HepG2 (cell line): ENCODE measurements at regions not wholly inside any gene's neighbourhood (a gene's known extent, or its start where the extent isn't known, plus 50 kb on each side); places are given as distances from the start of the nearest gene placed in this dataset.

Source experiments
- ATAC-seq: fragments of 200-7000 bp; cut with Tn5 transposase; 3 replicates; pipeline ENCODE4 v1.9.1; 2020; ENCODE audit warnings: mild to moderate bottlenecking, moderate library complexity
- BruUV-seq: library from RNA; stranded (reverse); fragments of 400-500 nt; replicated peaks from 2 replicates; lab custom pipeline; 2021; lab: Mats Ljungman, UMichigan
- CTCF ChIA-PET: fragments of 300-600 bp; formaldehyde crosslinking; extraction: SDS; loops from one replicate; lab custom pipeline; 2021; ENCODE audit warnings: low total read pairs, inconsistent platforms, low intra/inter-chr PET ratio; lab: Yijun Ruan, JAX
- POLR2A ChIA-PET: fragments of 350-600 bp; sonication (Branson Sonifier 250); formaldehyde crosslinking; loops from one replicate; lab custom pipeline; 2020; ENCODE audit warnings: antibody characterized with exemption, inconsistent platforms; lab: Yijun Ruan, JAX
- DNase-seq: peaks from one replicate; pipeline ENCODE4 v3.0.0-alpha.2; 2015; ENCODE audit warnings: low spot score
- FAIRE-seq: peaks from 3 replicates; lab custom pipeline; 2011; peaks lifted over from hg19 to GRCh38; lab: Jason Lieb, UNC
- H2AFZ ChIP-seq: one replicate; pipeline ENCODE4 v1.6.1; 2011; ENCODE audit warnings: low read length, inconsistent platforms
- H3K27ac ChIP-seq: fragments of 300-600 bp; 3 replicates; pipeline ENCODE4 v1.8.0; 2011; ENCODE audit warnings: mixed run types, mild to moderate bottlenecking, mixed read lengths, low read length, inconsistent platforms; ENCODE audit not compliant: insufficient read depth; ENCODE audit errors: extremely low read length
- H3K27me3 ChIP-seq, 2 experiments: fragments of 200-600 bp in 1 of 2; 2 replicates in 1 of 2; 3 replicates in 1 of 2; pipeline versions ENCODE4 v1.6.0 to v1.8.0; 2011; ENCODE audit warnings: low read length in 2 of 2, mild to moderate bottlenecking in 2 of 2, moderate library complexity in 2 of 2, inconsistent platforms in 1 of 2; ENCODE audit not compliant: insufficient read depth in 2 of 2, control insufficient read depth in 1 of 2
- H3K36me3 ChIP-seq, 2 experiments: fragments of 200-600 bp in 1 of 2; replicated peaks in 1 of 2; 2 replicates in 1 of 2; 3 replicates in 1 of 2; pipeline versions ENCODE4 v1.5.1 to v1.8.0; 2011; ENCODE audit warnings: low read length in 2 of 2, inconsistent platforms in 1 of 2; ENCODE audit not compliant: insufficient read depth in 2 of 2, control insufficient read depth in 1 of 2
- H3K4me1 ChIP-seq: 2 replicates; pipeline ENCODE4 v1.5.1; 2012; ENCODE audit warnings: low read length, inconsistent platforms; ENCODE audit not compliant: insufficient read depth
- H3K4me2 ChIP-seq: 2 replicates; pipeline ENCODE4 v1.6.0; 2011; ENCODE audit warnings: low read depth, low read length, inconsistent platforms
- H3K4me3 ChIP-seq, 3 experiments: fragments of 200-600 bp in 1 of 3; sonication (generic), shearing (Covaris generic) in 1 of 3; replicated peaks in 1 of 3; 2 replicates each; pipeline ENCODE4 v1.5.1; 2011 to 2016; ENCODE audit warnings: low read length in 3 of 3, inconsistent platforms in 2 of 3, low read depth in 2 of 3, mild to moderate bottlenecking in 2 of 3, control low read depth in 1 of 3, mixed read lengths in 1 of 3; ENCODE audit not compliant: insufficient read depth in 1 of 3
- H3K79me2 ChIP-seq: one replicate; pipeline ENCODE4 v1.6.1; 2011; ENCODE audit warnings: low read length, inconsistent platforms; ENCODE audit not compliant: insufficient read depth
- H3K9ac ChIP-seq: 2 replicates; pipeline ENCODE4 v1.6.0; 2011; ENCODE audit warnings: mild to moderate bottlenecking, low read depth, low read length, inconsistent platforms; ENCODE audit not compliant: insufficient read depth
- H3K9me3 ChIP-seq: 2 replicates; pipeline ENCODE4 v1.5.1; 2012; ENCODE audit warnings: mild to moderate bottlenecking, low read length
- H4K20me1 ChIP-seq: 2 replicates; pipeline ENCODE4 v1.6.0; 2011; ENCODE audit warnings: inconsistent platforms, mild to moderate bottlenecking, low read length, moderate library complexity; ENCODE audit not compliant: insufficient read depth
- ARID3A ChIP-seq: IDR thresholded peaks from 2 replicates; pipeline ENCODE4 v1.6.1; 2012; ENCODE audit warnings: low read depth, low read length, improper control_type of control experiment
- DZIP1 ChIP-seq: sonication (generic); formaldehyde crosslinking; IDR thresholded peaks from 2 replicates; pipeline ENCODE4 v1.5.0; 2020; ENCODE audit warnings: mild to moderate bottlenecking, missing genetic modification reagents
- FOXP1 ChIP-seq, 2 experiments: fragments of 450-650 bp in 1 of 2; IDR thresholded peaks; 2 replicates each; pipeline ENCODE4 v1.6.1; 2017 to 2018; ENCODE audit warnings: antibody characterized with exemption in 1 of 2
- GMEB2 ChIP-seq: IDR thresholded peaks from 2 replicates; pipeline ENCODE4 v1.6.1; 2016; ENCODE audit warnings: missing biosample characterization, missing genetic modification reagents, low read depth
- MEIS2 ChIP-seq: sonication (generic); formaldehyde crosslinking; IDR thresholded peaks from 2 replicates; pipeline ENCODE4 v1.9.0; 2021; ENCODE audit warnings: mild to moderate bottlenecking, missing genetic modification reagents
- NAIF1 ChIP-seq: sonication (generic); formaldehyde crosslinking; IDR thresholded peaks from 2 replicates; pipeline ENCODE4 v1.5.0; 2020; ENCODE audit warnings: mild to moderate bottlenecking, missing genetic modification reagents, borderline replicate concordance
- NFATC3 ChIP-seq: sonication (generic); formaldehyde crosslinking; IDR thresholded peaks from 2 replicates; pipeline ENCODE4 v1.5.1; 2020; ENCODE audit warnings: mild to moderate bottlenecking, missing genetic modification reagents
- NR1H2 ChIP-seq: sonication (generic); formaldehyde crosslinking; IDR thresholded peaks from 2 replicates; pipeline ENCODE4 v1.8.1; 2022; ENCODE audit warnings: low read depth, missing genetic modification reagents, borderline replicate concordance
- SMAD9 ChIP-seq: sonication (generic); formaldehyde crosslinking; IDR thresholded peaks from 2 replicates; pipeline ENCODE4 v1.5.1; 2020; ENCODE audit warnings: mild to moderate bottlenecking, missing genetic modification reagents
- U2AF1 ChIP-seq: fragments of 200-400 bp; formaldehyde crosslinking; optimal IDR thresholded peaks from 2 replicates; pipeline ENCODE3; 2017; ENCODE audit warnings: mild to moderate bottlenecking, low read depth, low read length
- ZBTB37 ChIP-seq: sonication (generic); formaldehyde crosslinking; IDR thresholded peaks from 2 replicates; pipeline ENCODE4 v1.4.0; 2020; ENCODE audit warnings: mild to moderate bottlenecking, missing genetic modification reagents
- ZKSCAN8 ChIP-seq: IDR thresholded peaks from 2 replicates; pipeline ENCODE4 v1.6.1; 2016; ENCODE audit warnings: borderline replicate concordance, missing genetic modification reagents, missing compliant biosample characterization
- ZMAT3 ChIP-seq: sonication (generic); formaldehyde crosslinking; conservative IDR thresholded peaks from 2 replicates; pipeline ENCODE4 v1.7.0; 2021; ENCODE audit warnings: missing genetic modification reagents
- ZNF331 ChIP-seq: sonication (generic); formaldehyde crosslinking; IDR thresholded peaks from 2 replicates; pipeline ENCODE4 v1.4.0; 2020; ENCODE audit warnings: missing genetic modification reagents
- ZNF878 ChIP-seq: sonication (generic); formaldehyde crosslinking; IDR thresholded peaks from 2 replicates; pipeline ENCODE4 v1.8.1; 2023; ENCODE audit warnings: mild to moderate bottlenecking, missing genetic modification reagents, moderate library complexity
- in situ Hi-C: cut with HindIII; loops from 2 replicates; pipeline ENCODE4 v1.10.0; 2017; ENCODE audit warnings: low pct_unique_long_range_greater_than_20kb; ENCODE audit not compliant: extremely low pct_ligation_motif_present
- intact Hi-C: fragments of 100-400 bp; cut with micrococcal nuclease; formaldehyde crosslinking; loops from one replicate; pipeline ENCODE4 v1.10.0; 2022; ENCODE audit not compliant: unreplicated experiment

- 0 out of 2 replicates have a peak, but pooled peaks have one; percentile 60 for TF ChIP-seq ARID3A
- TF ChIP-seq, all 625 proteins: peak for 27
Measured at GRCh38 chr5:99032234-99033013, 103.6 kb upstream of the CHD1 start (continued).

- CTCF ChIA-PET: interaction anchor here (3.7 kb wide), 1 partner anchor 125 kb away, joined by 66 read pairs; no protein-coding TSS in a partner anchor
- FAIRE-seq: no peak
- intact Hi-C loops: no loop called here
- POLR2A ChIA-PET: no interaction called here
- H3K27ac ChIP-seq: no peak overlapping the region
- no peak overlapping the region for H3K9ac ChIP-seq
- H2AFZ ChIP-seq: peak overlapping the region; percentile 17
- H3K9me3 ChIP-seq: no peaks in the 10 kb centered on the region
- no TSS peak for BruUV-seq
- no peak for DNase-seq
- no peaks in the 10 kb centered on the region for H4K20me1 ChIP-seq
- H3K4me3 ChIP-seq: no peak overlapping the region
- H3K4me2 ChIP-seq: no peak overlapping the region
- in situ Hi-C loops: loop anchor here (5.0 kb wide), 1 partner anchor 124 kb away; no protein-coding TSS in a partner anchor
- no peaks in the 10 kb centered on the region for H3K36me3 ChIP-seq
- peaks cover 41% of the 10 kb centered on the region for H3K4me1 ChIP-seq
- no peaks in the 10 kb centered on the region for H3K27me3 ChIP-seq
- no peaks in the 10 kb centered on the region for H3K79me2 ChIP-seq
- ATAC-seq: no peak
- no peak for TF ChIP-seq NR1H2
- no peak for TF ChIP-seq DZIP1 (CRISPR knock-in tag)
- no peak for TF ChIP-seq ZBTB37 (CRISPR knock-in tag)
- TF ChIP-seq U2AF1: no peak
- no peak for TF ChIP-seq NFATC3 (CRISPR knock-in tag)
- TF ChIP-seq ZNF878: no peak
- no peak for TF ChIP-seq ZMAT3 (CRISPR knock-in tag)
- no peak for TF ChIP-seq GMEB2 (CRISPR knock-in tag)
- no peak for TF ChIP-seq NAIF1 (CRISPR knock-in tag)
- no peak for TF ChIP-seq ZNF331 (CRISPR knock-in tag)
- TF ChIP-seq ZKSCAN8: no peak
- TF ChIP-seq MEIS2 (CRISPR knock-in tag): no peak
- no peak for TF ChIP-seq SMAD9 (CRISPR knock-in tag)
- no peak for TF ChIP-seq FOXP1 (IDR thresholded peaks at IDR 0.05)
- no peak for TF ChIP-seq FOXP1 (CRISPR knock-in tag; IDR thresholded peaks at IDR 0.05)
Measured at GRCh38 chr5:99030906-99031440, 102.2 kb upstream of the CHD1 start.
